Smooth muscle cell (in vitro differentiated cells): ENCODE measurements at regions not wholly inside any gene's neighbourhood (a gene's known extent, or its start where the extent isn't known, plus 50 kb on each side); places are given as distances from the start of the nearest gene placed in this dataset.

Source experiments
- DNase-seq: peaks from one replicate; lab custom pipeline; 2025; ENCODE audit not compliant: unreplicated experiment; lab: John Stamatoyannopoulos, UW
- H2AFZ ChIP-seq: fragments of 200-600 bp; sonication (generic); 2 replicates; pipeline ENCODE4 v1.6.0; 2016; ENCODE audit warnings: antibody characterized with exemption, low read depth, mild to moderate bottlenecking
- H3F3A ChIP-seq: fragments of 200-600 bp; sonication (generic); 2 replicates; pipeline ENCODE4 v1.6.0; 2017; ENCODE audit warnings: antibody characterized with exemption, low read depth
- H3K27ac ChIP-seq: fragments of 200-600 bp; sonication (generic); 2 replicates; pipeline ENCODE4 v1.5.1; 2016; ENCODE audit warnings: low read depth, mild to moderate bottlenecking
- H3K27me3 ChIP-seq: fragments of 200-600 bp; sonication (generic); 2 replicates; pipeline ENCODE4 v1.6.1; 2016; ENCODE audit warnings: low read depth, mild to moderate bottlenecking
- H3K36me3 ChIP-seq: fragments of 200-600 bp; sonication (generic); 2 replicates; pipeline ENCODE4 v1.5.1; 2016; ENCODE audit warnings: low read depth
- H3K4me1 ChIP-seq: fragments of 200-600 bp; sonication (generic); 2 replicates; pipeline ENCODE4 v1.5.1; 2016; ENCODE audit warnings: low read depth
- H3K4me2 ChIP-seq: fragments of 200-600 bp; sonication (generic); 2 replicates; pipeline ENCODE4 v1.6.0; 2016; ENCODE audit warnings: mild to moderate bottlenecking
- H3K4me3 ChIP-seq: fragments of 200-600 bp; sonication (generic); 2 replicates; pipeline ENCODE4 v1.5.1; 2016; ENCODE audit warnings: mild to moderate bottlenecking
- H3K79me2 ChIP-seq: fragments of 200-600 bp; sonication (generic); 2 replicates; pipeline ENCODE4 v1.6.0; 2016; ENCODE audit warnings: low read depth, mild to moderate bottlenecking
- H3K9ac ChIP-seq: fragments of 200-600 bp; sonication (generic); 2 replicates; pipeline ENCODE4 v1.6.0; 2016; ENCODE audit warnings: low read depth
- H3K9me3 ChIP-seq: fragments of 200-600 bp; sonication (generic); replicated peaks from 2 replicates; pipeline ENCODE4 v1.5.1; 2016; ENCODE audit warnings: low read depth
- H4K20me1 ChIP-seq: fragments of 200-600 bp; sonication (generic); 2 replicates; pipeline ENCODE4 v1.6.0; 2016; ENCODE audit warnings: low read depth
- CTCF ChIP-seq: fragments of 200-600 bp; sonication (generic); IDR thresholded peaks from 2 replicates; pipeline ENCODE4 v1.5.1; 2017; ENCODE audit warnings: borderline replicate concordance, mild to moderate bottlenecking, antibody characterized with exemption; ENCODE audit not compliant: insufficient read depth, poor library complexity, severe bottlenecking
- WGBS: methylation state at CpG from one replicate; pipeline ENCODE4 v1.1.7; 2016; ENCODE audit warnings: low lambda C conversion rate; 5-methylcytosine and 5-hydroxymethylcytosine counted together

- H4K20me1 ChIP-seq: no peaks in the 10 kb centered on the region
- no peak overlapping the region for H2AFZ ChIP-seq
- H3K4me3 ChIP-seq: no peak overlapping the region
- H3K9ac ChIP-seq: no peak overlapping the region
- WGBS: 94% methylated on average over 5 of the region's 5 CpGs
- H3K4me1 ChIP-seq: no peaks in the 10 kb centered on the region
- no peaks in the 10 kb centered on the region for H3K27me3 ChIP-seq
- H3K4me2 ChIP-seq: no peak overlapping the region
- no peak overlapping the region for H3K27ac ChIP-seq
- no peak for DNase-seq
- TF ChIP-seq CTCF: no peak
- no peaks in the 10 kb centered on the region for H3K36me3 ChIP-seq
- H3K9me3 ChIP-seq: no peaks in the 10 kb centered on the region
- no peaks in the 10 kb centered on the region for H3F3A ChIP-seq
- H3K79me2 ChIP-seq: no peaks in the 10 kb centered on the region
Measured at GRCh38 chr9:78422309-78422708, 125.4 kb downstream of the PSAT1 start.

DNA sequence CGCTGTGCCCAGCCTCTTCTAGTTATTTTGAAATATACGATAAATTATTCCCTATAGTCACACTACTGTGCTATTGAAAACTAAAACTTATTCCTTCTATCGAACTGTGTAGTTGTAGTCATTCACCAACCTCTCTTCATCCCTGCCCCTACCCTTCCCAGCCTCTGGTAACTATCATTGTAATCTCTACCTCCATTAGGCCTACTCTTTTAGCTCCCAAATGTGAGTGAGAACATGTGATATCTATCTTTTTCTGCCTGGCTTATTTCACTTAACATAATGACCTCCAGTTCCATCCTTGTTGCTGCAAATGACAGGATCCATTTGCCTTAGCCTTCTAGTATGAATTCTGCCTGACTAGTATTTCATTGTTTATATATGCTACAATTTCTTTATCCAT lies 127.4 kb downstream of the PSAT1 start:
- TF ChIP-seq CTCF: no peak

GRCh38 chr9:78428640-78429039 lies 131.7 kb downstream of the PSAT1 start:
- H3K27me3 ChIP-seq: no peaks in the 10 kb centered on the region

More for the DNA sequence above, 127.4 kb downstream of the PSAT1 start:
- 96% methylated on average over 3 of the region's 3 CpGs for WGBS
- H3K4me2 ChIP-seq: no peak overlapping the region
- H3K4me1 ChIP-seq: no peaks in the 10 kb centered on the region
- no peaks in the 10 kb centered on the region for H3K79me2 ChIP-seq
- H3K4me3 ChIP-seq: no peak overlapping the region
- H2AFZ ChIP-seq: no peak overlapping the region
- H3K9me3 ChIP-seq: no peaks in the 10 kb centered on the region
- DNase-seq: no peak
- H3K27me3 ChIP-seq: no peaks in the 10 kb centered on the region
- no peaks in the 10 kb centered on the region for H3K36me3 ChIP-seq
- H3K27ac ChIP-seq: no peak overlapping the region
- H4K20me1 ChIP-seq: no peaks in the 10 kb centered on the region
- no peaks in the 10 kb centered on the region for H3F3A ChIP-seq
- no peak overlapping the region for H3K9ac ChIP-seq

More at GRCh38 chr9:78428640-78429039, 131.7 kb downstream of the PSAT1 start:
- H3K4me2 ChIP-seq: no peak overlapping the region
- WGBS: 94% methylated on average over 2 of the region's 2 CpGs
- no peaks in the 10 kb centered on the region for H3F3A ChIP-seq
- no peak overlapping the region for H2AFZ ChIP-seq
- no peak for DNase-seq
- H3K27ac ChIP-seq: no peak overlapping the region
- no peak overlapping the region for H3K4me3 ChIP-seq
- H3K9me3 ChIP-seq: no peaks in the 10 kb centered on the region
- no peaks in the 10 kb centered on the region for H3K4me1 ChIP-seq
- H3K79me2 ChIP-seq: no peaks in the 10 kb centered on the region
- no peaks in the 10 kb centered on the region for H4K20me1 ChIP-seq
- no peaks in the 10 kb centered on the region for H3K36me3 ChIP-seq
- no peak overlapping the region for H3K9ac ChIP-seq
- TF ChIP-seq CTCF: no peak
